ENCODE measurements at regions not wholly inside any gene's neighbourhood (a gene's known extent, or its start where the extent isn't known, plus 50 kb on each side); places are given as distances from the start of the nearest gene placed in this dataset.

- TF ChIP-seq CTCF (IDR thresholded peaks at IDR 0.05) (no peak), POLR2A (IDR thresholded peaks at IDR 0.05) (no peak)
These were observed 171.3 kb downstream of the BRD1 start for GRCh38 chr22:49656291-49656851.

Data from heart left ventricle (tissue), 13 donors.